ES-I3 (cell line): ENCODE measurements at regions not wholly inside any gene's neighbourhood (a gene's known extent, or its start where the extent isn't known, plus 50 kb on each side); places are given as distances from the start of the nearest gene placed in this dataset.

Experiments
- H3K36me3 ChIP-seq: 2 replicates; pipeline ENCODE4 v1.6.1; 2013; ENCODE audit warnings: mild to moderate bottlenecking, low read length, control low read depth, moderate library complexity; ENCODE audit not compliant: insufficient read depth
- H3K4me1 ChIP-seq: 2 replicates; pipeline ENCODE4 v1.6.1; 2013; ENCODE audit warnings: mild to moderate bottlenecking, control low read depth, low read length; ENCODE audit not compliant: insufficient read depth
- H3K9ac ChIP-seq: 2 replicates; pipeline ENCODE4 v1.6.1; 2013; ENCODE audit warnings: low read depth, mild to moderate bottlenecking, low read length, moderate library complexity
- H3K9me3 ChIP-seq: 2 replicates; pipeline ENCODE4 v1.6.1; 2013; ENCODE audit warnings: mild to moderate bottlenecking, low read length, moderate library complexity; ENCODE audit not compliant: control insufficient read depth, insufficient read depth

- no peaks in the 10 kb centered on the region for H3K36me3 ChIP-seq
- H3K9me3 ChIP-seq, result no peaks in the 10 kb centered on the region
- no peaks in the 10 kb centered on the region for H3K4me1 ChIP-seq
- no peak overlapping the region for H3K9ac ChIP-seq
These were observed 161.5 kb upstream of the SKOR2 start for GRCh38 chr18:47412924-47413323.

- no peaks in the 10 kb centered on the region for H3K4me1 ChIP-seq
- H3K36me3 ChIP-seq, result no peaks in the 10 kb centered on the region
- no peak overlapping the region for H3K9ac ChIP-seq
- no peaks in the 10 kb centered on the region for H3K9me3 ChIP-seq
These were observed 159.7 kb upstream of the SKOR2 start for GRCh38 chr18:47411159-47411558.

DNA sequence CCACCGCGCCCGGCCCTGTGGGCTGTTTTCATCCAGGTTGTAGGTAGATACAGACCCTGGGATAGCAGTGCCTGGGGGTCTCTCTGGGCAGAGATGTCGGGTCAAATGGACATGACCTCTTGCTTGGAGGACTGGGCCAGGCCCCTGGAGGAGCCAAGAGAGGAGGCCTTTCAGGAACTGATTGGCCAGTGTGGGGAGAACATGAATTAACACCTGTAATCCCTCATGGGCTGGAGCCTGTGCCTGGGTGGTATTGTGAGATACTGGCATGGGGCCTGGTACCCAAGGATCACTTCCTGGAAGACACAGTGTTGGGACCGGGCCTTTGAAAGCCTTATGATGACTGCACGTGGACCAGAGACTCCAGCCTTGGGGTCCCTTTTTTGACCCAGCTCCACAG is 158.7 kb upstream of the SKOR2 start:
- no peaks in the 10 kb centered on the region for H3K9me3 ChIP-seq
- H3K36me3 ChIP-seq, result no peaks in the 10 kb centered on the region
- no peak overlapping the region for H3K9ac ChIP-seq
- H3K4me1 ChIP-seq, result 0 out of 2 replicates have a peak, but pooled peaks cover under 1% of the 10 kb centered on the region

- H3K4me1 ChIP-seq, result 0 out of 2 replicates have a peak, but pooled peaks cover 6% of the 10 kb centered on the region
- H3K9ac ChIP-seq, result no peak overlapping the region
- no peaks in the 10 kb centered on the region for H3K36me3 ChIP-seq
- no peaks in the 10 kb centered on the region for H3K9me3 ChIP-seq
These were observed 158.1 kb upstream of the SKOR2 start for GRCh38 chr18:47409519-47409918.

DNA sequence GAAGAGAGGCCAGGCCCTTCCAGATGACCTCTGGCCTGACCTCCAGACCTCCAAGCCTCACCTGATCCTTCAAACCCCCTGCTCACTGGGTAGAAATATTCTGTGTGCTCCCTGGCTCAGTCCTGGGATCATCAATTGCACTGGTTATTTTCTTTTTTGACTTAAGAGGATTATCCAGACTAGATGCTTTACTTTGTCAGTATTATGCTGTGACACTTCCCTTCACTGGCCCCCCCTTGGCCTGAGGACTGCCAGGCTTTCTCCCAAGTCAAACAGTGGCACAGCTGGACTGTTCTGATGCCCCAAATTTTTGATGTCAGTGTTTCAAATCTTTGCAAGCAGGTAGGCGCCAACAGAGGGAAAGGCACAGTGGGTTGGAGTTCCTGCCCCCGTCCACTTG is 156.3 kb upstream of the SKOR2 start:
- Histone ChIP-seq H3K4me1 (0 out of 2 replicates have a peak, but pooled peaks cover 8% of the 10 kb centered on the region), H3K9ac (no peak overlapping the region), H3K9me3 (no peaks in the 10 kb centered on the region), H3K36me3 (no peaks in the 10 kb centered on the region)

- Histone ChIP-seq H3K9ac (no peak overlapping the region), H3K36me3 (no peaks in the 10 kb centered on the region), H3K9me3 (no peaks in the 10 kb centered on the region), H3K4me1 (0 out of 2 replicates have a peak, but pooled peaks cover 8% of the 10 kb centered on the region)
These were observed 153.4 kb upstream of the SKOR2 start for GRCh38 chr18:47404845-47405244.

GRCh38 chr18:47403949-47404348 is 152.5 kb upstream of the SKOR2 start:
- Histone ChIP-seq H3K9me3 (no peaks in the 10 kb centered on the region), H3K36me3 (no peaks in the 10 kb centered on the region), H3K4me1 (0 out of 2 replicates have a peak, but pooled peaks cover 8% of the 10 kb centered on the region), H3K9ac (no peak overlapping the region)

- Histone ChIP-seq H3K9ac (no peak overlapping the region), H3K36me3 (no peaks in the 10 kb centered on the region), H3K9me3 (no peaks in the 10 kb centered on the region), H3K4me1 (0 out of 2 replicates have a peak, but pooled peaks cover 8% of the 10 kb centered on the region)
These were observed 151.9 kb upstream of the SKOR2 start for GRCh38 chr18:47403317-47403716.

- H3K4me1 ChIP-seq, result 0 out of 2 replicates have a peak, but pooled peaks cover 2% of the 10 kb centered on the region
- H3K9me3 ChIP-seq, result peaks cover 5% of the 10 kb centered on the region; the same call in 1 of the 2 replicates
- no peak overlapping the region for H3K9ac ChIP-seq
- no peaks in the 10 kb centered on the region for H3K36me3 ChIP-seq
These were observed 148.0 kb upstream of the SKOR2 start for GRCh38 chr18:47399475-47399874.

DNA sequence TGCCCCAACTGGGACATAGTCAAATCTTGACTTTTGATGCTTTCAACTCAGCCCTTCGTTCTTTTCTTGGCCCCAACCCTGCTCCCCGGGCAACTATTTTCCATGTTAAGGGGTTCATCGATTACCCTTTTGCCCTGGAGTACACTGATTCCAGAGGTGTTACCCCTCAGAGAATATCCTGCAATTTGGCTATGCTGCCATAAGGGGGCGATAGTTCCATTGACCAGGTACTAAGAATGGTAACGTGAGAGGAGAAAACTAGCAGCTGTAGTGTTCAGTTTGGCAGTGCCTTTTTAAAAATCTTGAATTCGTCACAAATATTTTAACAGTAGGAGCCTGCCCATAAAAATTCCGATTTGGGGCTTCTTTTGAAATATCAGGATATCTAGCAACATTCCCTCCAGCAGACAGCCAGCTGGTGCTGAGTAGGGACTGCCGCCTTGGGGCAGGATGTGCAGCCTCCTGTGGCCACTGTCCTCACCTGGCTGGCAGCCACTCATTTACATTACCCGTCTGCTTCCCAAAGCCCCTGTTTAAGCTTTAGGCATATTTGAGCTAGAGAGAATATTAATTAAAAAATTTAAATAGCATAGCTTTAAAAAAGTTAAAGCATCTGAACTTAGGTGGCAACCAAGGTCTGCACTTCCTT is 146.3 kb upstream of the SKOR2 start:
- H3K4me1 ChIP-seq, result no peaks in the 10 kb centered on the region
- peaks cover 5% of the 10 kb centered on the region; the same call in 1 of the 2 replicates for H3K9me3 ChIP-seq
- no peak overlapping the region for H3K9ac ChIP-seq
- H3K36me3 ChIP-seq, result no peaks in the 10 kb centered on the region

DNA sequence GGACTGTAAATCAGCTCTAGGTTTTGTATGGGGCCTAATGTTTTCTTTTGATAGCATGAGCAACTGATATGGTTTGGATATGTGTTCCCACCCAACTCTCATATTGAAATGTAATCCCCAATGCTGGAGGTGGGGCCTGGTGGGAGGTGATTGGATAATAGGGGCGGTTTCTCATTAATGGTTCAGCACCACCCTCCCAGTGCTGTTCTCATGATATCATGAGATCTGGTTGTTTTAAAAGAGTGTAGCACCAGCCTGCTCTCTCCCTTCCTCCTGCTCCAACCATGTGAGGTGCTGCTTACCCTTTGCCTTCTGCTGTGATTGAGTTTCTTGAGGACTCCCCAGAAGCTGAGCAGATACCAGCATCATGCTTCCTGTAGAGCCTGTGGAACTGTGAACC is 140.2 kb upstream of the SKOR2 start:
- Histone ChIP-seq H3K9ac (no peak overlapping the region), H3K4me1 (no peaks in the 10 kb centered on the region), H3K36me3 (no peaks in the 10 kb centered on the region), H3K9me3 (peaks cover 4% of the 10 kb centered on the region; the same call in 1 of the 2 replicates)

GRCh38 chr18:47390410-47391024 is 139.1 kb upstream of the SKOR2 start:
- Histone ChIP-seq H3K4me1 (no peaks in the 10 kb centered on the region), H3K36me3 (no peaks in the 10 kb centered on the region)

GRCh38 chr18:47389210-47389609 is 137.8 kb upstream of the SKOR2 start:
- H3K36me3 ChIP-seq, result no peaks in the 10 kb centered on the region
- no peaks in the 10 kb centered on the region for H3K4me1 ChIP-seq
- H3K9ac ChIP-seq, result no peak overlapping the region
- no peaks in the 10 kb centered on the region for H3K9me3 ChIP-seq

More at GRCh38 chr18:47390410-47391024, 139.1 kb upstream of the SKOR2 start:
- Histone ChIP-seq H3K9ac (no peak overlapping the region), H3K9me3 (no peaks in the 10 kb centered on the region)

- Histone ChIP-seq H3K9ac (no peak overlapping the region), H3K9me3 (no peaks in the 10 kb centered on the region), H3K4me1 (no peaks in the 10 kb centered on the region), H3K36me3 (no peaks in the 10 kb centered on the region)
These were observed 136.4 kb upstream of the SKOR2 start for GRCh38 chr18:47387864-47388263.

DNA sequence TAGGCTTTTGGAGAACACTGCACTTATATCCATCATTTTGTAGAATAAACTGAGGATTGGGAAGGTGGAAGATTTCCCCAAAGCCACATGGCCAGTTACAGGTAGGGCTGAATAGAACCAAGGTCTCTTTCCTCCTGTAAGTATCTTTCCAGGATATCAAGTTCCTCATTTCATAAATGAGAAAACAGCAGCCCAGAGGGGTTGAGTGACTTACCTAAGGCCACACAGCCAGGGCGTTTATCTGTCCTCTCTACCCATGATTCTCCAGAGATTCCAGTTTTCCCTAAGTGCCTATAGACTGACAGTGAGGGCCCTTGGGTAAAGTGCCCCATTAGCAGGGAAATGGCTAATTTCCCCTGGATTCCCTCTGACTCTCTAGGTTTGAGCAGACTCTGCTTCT is 132.3 kb upstream of the SKOR2 start:
- Histone ChIP-seq H3K36me3 (no peaks in the 10 kb centered on the region), H3K9ac (no peak overlapping the region), H3K9me3 (no peaks in the 10 kb centered on the region), H3K4me1 (no peaks in the 10 kb centered on the region)
